PFSK-1 (cell line): ENCODE measurements at regions not wholly inside any gene's neighbourhood (a gene's known extent, or its start where the extent isn't known, plus 50 kb on each side); places are given as distances from the start of the nearest gene placed in this dataset.

Source experiments
- FOXP2 ChIP-seq: optimal IDR thresholded peaks from 2 replicates; pipeline ENCODE3; 2011; ENCODE audit warnings: borderline replicate concordance, control low read depth, inconsistent platforms; ENCODE audit not compliant: insufficient read depth; ENCODE audit errors: extremely low read length, extremely low read depth
- POLR2AphosphoS5 ChIP-seq: IDR thresholded peaks from 2 replicates; pipeline ENCODE4 v1.6.1; 2012; ENCODE audit warnings: low read depth, mild to moderate bottlenecking, control low read depth, low read length, moderate library complexity
- SIN3A ChIP-seq: IDR thresholded peaks from 2 replicates; pipeline ENCODE4 v1.6.1; 2012; ENCODE audit warnings: mild to moderate bottlenecking, low read length, moderate library complexity, borderline replicate concordance; ENCODE audit not compliant: insufficient read depth
- TAF1 ChIP-seq: IDR thresholded peaks from 2 replicates; pipeline ENCODE4 v1.6.1; 2012; ENCODE audit warnings: low read length, control low read depth, borderline replicate concordance; ENCODE audit not compliant: insufficient read depth
- TF ChIP-seq, protein P1 (sequence below), 2 experiments: IDR thresholded peaks; 2 replicates each; pipeline versions ENCODE4 v1.6.1 to v1.8.0; 2011 to 2012; ENCODE audit warnings: low read depth in 2 of 2, low read length in 2 of 2, control low read depth in 1 of 2, inconsistent platforms in 1 of 2, mild to moderate bottlenecking in 1 of 2, moderate library complexity in 1 of 2; ENCODE audit not compliant: insufficient read depth in 1 of 2

DNA sequence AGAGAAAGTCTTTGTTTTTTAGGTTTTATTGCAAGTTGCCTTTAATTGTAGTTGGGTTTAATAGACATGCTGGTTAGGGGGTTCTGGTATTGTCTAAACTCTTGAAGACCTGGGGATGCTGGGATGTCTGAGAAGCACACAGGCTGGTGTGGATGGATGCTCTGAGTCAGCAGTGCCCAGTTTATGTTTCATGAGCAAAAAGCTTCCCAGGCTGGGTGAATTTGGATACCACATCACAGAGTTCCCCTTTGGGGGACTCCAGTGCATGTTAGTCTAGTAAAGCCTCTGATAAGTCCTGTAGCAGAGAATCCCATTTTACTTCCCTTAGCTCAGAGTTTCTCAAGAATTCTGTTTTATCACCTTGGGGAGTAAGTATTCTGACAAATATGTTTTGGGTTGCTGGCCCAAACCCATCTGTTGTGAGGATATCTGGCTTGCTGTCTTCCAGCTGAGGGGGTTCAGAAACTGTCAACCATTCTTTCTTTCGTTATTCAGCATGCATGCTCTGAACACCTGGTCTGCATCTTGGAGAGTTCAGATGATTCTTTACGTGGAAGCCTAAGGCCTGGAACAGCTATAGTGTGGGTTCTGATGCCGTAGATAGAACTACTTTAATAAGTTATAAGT is 509.1 kb downstream of the VRK1 start:
- TF ChIP-seq TAF1, result no peak
- TF ChIP-seq POLR2AphosphoS5, result no peak
- no peak for TF ChIP-seq SIN3A
- TF ChIP-seq, protein P1, sequence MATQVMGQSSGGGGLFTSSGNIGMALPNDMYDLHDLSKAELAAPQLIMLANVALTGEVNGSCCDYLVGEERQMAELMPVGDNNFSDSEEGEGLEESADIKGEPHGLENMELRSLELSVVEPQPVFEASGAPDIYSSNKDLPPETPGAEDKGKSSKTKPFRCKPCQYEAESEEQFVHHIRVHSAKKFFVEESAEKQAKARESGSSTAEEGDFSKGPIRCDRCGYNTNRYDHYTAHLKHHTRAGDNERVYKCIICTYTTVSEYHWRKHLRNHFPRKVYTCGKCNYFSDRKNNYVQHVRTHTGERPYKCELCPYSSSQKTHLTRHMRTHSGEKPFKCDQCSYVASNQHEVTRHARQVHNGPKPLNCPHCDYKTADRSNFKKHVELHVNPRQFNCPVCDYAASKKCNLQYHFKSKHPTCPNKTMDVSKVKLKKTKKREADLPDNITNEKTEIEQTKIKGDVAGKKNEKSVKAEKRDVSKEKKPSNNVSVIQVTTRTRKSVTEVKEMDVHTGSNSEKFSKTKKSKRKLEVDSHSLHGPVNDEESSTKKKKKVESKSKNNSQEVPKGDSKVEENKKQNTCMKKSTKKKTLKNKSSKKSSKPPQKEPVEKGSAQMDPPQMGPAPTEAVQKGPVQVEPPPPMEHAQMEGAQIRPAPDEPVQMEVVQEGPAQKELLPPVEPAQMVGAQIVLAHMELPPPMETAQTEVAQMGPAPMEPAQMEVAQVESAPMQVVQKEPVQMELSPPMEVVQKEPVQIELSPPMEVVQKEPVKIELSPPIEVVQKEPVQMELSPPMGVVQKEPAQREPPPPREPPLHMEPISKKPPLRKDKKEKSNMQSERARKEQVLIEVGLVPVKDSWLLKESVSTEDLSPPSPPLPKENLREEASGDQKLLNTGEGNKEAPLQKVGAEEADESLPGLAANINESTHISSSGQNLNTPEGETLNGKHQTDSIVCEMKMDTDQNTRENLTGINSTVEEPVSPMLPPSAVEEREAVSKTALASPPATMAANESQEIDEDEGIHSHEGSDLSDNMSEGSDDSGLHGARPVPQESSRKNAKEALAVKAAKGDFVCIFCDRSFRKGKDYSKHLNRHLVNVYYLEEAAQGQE (IDR thresholded peaks at IDR 0.05; ENCODE audit: insufficient read depth in 1 of 2, low read depth in 2 of 2, low read length in 2 of 2), result no peak
- TF ChIP-seq FOXP2, result no peak

GRCh38 chr14:97306760-97307246 is 509.6 kb downstream of the VRK1 start:
- TF ChIP-seq FOXP2 (no peak), SIN3A (no peak), TAF1 (no peak), POLR2AphosphoS5 (no peak)
- TF ChIP-seq, protein P1 (IDR thresholded peaks at IDR 0.05; ENCODE audit: insufficient read depth in 1 of 2, low read depth in 2 of 2, low read length in 2 of 2), result no peak

DNA sequence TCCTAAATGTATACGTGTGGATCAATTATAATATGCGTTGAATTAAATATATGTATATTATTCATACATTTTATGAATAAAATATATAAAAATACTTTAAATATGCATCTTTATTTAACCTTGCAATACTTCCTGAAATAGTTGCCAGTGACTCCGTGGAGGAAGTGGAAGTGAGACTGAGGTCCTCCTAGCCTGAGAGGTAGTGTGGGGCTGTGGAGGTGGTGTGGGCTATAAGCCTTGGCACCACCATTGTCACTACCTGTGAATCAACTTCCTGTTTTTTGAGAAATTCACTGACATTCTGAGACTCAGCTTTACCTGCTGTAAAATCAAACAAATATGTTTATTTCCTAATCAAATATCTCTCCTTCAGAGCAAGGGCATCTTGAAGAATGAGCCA is 514.2 kb downstream of the VRK1 start:
- TF ChIP-seq, protein P1 (IDR thresholded peaks at IDR 0.05; ENCODE audit: insufficient read depth in 1 of 2, low read depth in 2 of 2, low read length in 2 of 2), result no peak
- no peak for TF ChIP-seq TAF1
- TF ChIP-seq POLR2AphosphoS5, result no peak
- TF ChIP-seq SIN3A, result no peak

DNA sequence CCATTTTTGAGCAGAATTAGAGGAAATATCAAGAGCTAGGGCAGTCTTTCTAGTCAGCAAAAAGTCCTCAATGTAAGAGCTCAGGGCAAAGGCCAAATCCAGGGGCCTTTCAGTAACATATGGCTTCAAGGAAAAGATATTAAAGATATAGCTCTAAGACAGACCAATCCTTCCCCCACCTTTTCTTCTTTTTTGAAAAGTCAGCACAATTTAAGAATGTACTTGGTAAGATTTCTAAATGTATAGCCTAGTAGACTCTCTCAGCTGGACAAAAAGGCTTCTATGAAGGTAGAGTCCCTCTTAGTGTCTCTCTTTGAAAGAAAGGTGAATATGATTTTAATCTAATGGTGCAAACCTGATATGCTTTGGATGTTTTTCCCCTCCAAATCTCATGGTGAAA is 515.7 kb downstream of the VRK1 start:
- TF ChIP-seq POLR2AphosphoS5, result no peak
- no peak for TF ChIP-seq TAF1
- TF ChIP-seq, protein P1 (IDR thresholded peaks at IDR 0.05; ENCODE audit: insufficient read depth in 1 of 2, low read depth in 2 of 2, low read length in 2 of 2), result no peak
- no peak for TF ChIP-seq SIN3A
- TF ChIP-seq FOXP2, result no peak

- TF ChIP-seq POLR2AphosphoS5, result no peak
- no peak for TF ChIP-seq TAF1
- TF ChIP-seq, protein P1 (IDR thresholded peaks at IDR 0.05; ENCODE audit: insufficient read depth in 1 of 2, low read depth in 2 of 2, low read length in 2 of 2), result no peak
- TF ChIP-seq FOXP2, result no peak
- no peak for TF ChIP-seq SIN3A
These were observed 518.6 kb downstream of the VRK1 start for GRCh38 chr14:97315790-97316189.
